Transverse colon (tissue), 4 donors: ENCODE measurements at regions not wholly inside any gene's neighbourhood (a gene's known extent, or its start where the extent isn't known, plus 50 kb on each side); places are given as distances from the start of the nearest gene placed in this dataset.

Source experiments
- EP300 ChIP-seq: sonication (generic); formaldehyde crosslinking; IDR thresholded peaks from one replicate; pipeline ENCODE4 v1.6.1; 2017; ENCODE audit warnings: antibody characterized with exemption, low read depth
- POLR2A ChIP-seq: fragments of 450-650 bp; IDR thresholded peaks from one replicate; pipeline ENCODE4 v1.6.1; 2016; ENCODE audit warnings: antibody characterized with exemption, mild to moderate bottlenecking, moderate library complexity
- POLR2AphosphoS5 ChIP-seq, 3 donors: sonication (generic); formaldehyde crosslinking; IDR thresholded peaks; one replicate each; pipeline ENCODE4 v1.6.1; 2016; ENCODE audit warnings: antibody characterized with exemption in 3 of 3
- TF ChIP-seq, protein P1 (sequence below), 5 experiments: fragments of 200-600 bp in 3 of 5; fragments of 450-650 bp in 2 of 5; sonication (generic) in 3 of 5; IDR thresholded peaks; 1 replicate in 2 of 5; 2 replicates in 3 of 5; pipeline ENCODE4 v1.5.1; 2016 to 2017; ENCODE audit warnings: antibody characterized with exemption in 5 of 5, inconsistent platforms in 3 of 5, mild to moderate bottlenecking in 2 of 5, moderate library complexity in 1 of 5

DNA sequence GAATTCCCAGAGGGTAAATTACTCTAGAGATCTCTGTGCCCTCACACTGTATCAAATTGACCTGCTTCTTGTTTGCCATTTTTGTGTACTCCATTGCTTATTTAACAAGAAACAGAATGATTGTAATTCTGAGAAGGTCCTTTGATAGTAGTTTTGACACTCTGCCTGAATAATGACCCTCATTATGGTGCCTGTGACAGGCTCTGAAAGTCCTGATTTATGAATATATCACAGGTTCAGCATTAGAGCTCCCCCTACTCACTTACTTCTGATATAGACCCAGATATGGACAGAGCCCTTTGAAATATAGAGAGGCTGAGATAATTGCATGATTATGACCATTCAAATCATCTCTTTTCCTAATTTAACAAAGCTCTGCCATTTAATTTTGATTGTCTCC, 465.2 kb downstream of the MDFIC start:
- TF ChIP-seq POLR2A: no peak
- TF ChIP-seq, protein P1, sequence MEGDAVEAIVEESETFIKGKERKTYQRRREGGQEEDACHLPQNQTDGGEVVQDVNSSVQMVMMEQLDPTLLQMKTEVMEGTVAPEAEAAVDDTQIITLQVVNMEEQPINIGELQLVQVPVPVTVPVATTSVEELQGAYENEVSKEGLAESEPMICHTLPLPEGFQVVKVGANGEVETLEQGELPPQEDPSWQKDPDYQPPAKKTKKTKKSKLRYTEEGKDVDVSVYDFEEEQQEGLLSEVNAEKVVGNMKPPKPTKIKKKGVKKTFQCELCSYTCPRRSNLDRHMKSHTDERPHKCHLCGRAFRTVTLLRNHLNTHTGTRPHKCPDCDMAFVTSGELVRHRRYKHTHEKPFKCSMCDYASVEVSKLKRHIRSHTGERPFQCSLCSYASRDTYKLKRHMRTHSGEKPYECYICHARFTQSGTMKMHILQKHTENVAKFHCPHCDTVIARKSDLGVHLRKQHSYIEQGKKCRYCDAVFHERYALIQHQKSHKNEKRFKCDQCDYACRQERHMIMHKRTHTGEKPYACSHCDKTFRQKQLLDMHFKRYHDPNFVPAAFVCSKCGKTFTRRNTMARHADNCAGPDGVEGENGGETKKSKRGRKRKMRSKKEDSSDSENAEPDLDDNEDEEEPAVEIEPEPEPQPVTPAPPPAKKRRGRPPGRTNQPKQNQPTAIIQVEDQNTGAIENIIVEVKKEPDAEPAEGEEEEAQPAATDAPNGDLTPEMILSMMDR (IDR thresholded peaks at IDR 0.05): no peak
- TF ChIP-seq POLR2AphosphoS5 (IDR thresholded peaks at IDR 0.05): no peak
- TF ChIP-seq EP300: no peak
